IMR-90 (cell line): ENCODE measurements at regions not wholly inside any gene's neighbourhood (a gene's known extent, or its start where the extent isn't known, plus 50 kb on each side); places are given as distances from the start of the nearest gene placed in this dataset.

ENCODE experiments used
- ATAC-seq: fragments of 200-7000 bp; cut with Tn5 transposase; 2 replicates; pipeline ENCODE4 v1.9.1; 2020; ENCODE audit warnings: low read depth, mild to moderate bottlenecking, moderate library complexity
- BruUV-seq: library from RNA; stranded (reverse); fragments of 400-500 nt; replicated peaks from 2 replicates; lab custom pipeline; 2021; lab: Mats Ljungman, UMichigan
- CTCF ChIA-PET: fragments of 300-600 bp; formaldehyde crosslinking; extraction: SDS; loops from one replicate; lab custom pipeline; 2021; ENCODE audit warnings: antibody characterized with exemption; lab: Yijun Ruan, JAX
- POLR2A ChIA-PET: fragments of 300-600 bp; sonication (Branson Sonifier 250); formaldehyde crosslinking; loops from one replicate; lab custom pipeline; 2022; ENCODE audit warnings: antibody characterized with exemption; ENCODE audit not compliant: unreplicated experiment; lab: Charles Lee
- DNase-seq: peaks from one replicate; pipeline ENCODE4 v3.0.0; 2013
- H2AFZ ChIP-seq: replicated peaks from 2 replicates; pipeline ENCODE3; 2013; ENCODE audit warnings: low read length, mild to moderate bottlenecking; ENCODE audit not compliant: poor library complexity
- H2AK5ac ChIP-seq: 2 replicates; pipeline ENCODE4 v1.6.1; 2013; ENCODE audit warnings: low read depth, low read length, inconsistent platforms
- H2AK9ac ChIP-seq: replicated peaks from 2 replicates; pipeline ENCODE3; 2013; ENCODE audit warnings: mild to moderate bottlenecking, low read depth, low read length, moderate library complexity; ENCODE audit not compliant: poor library complexity
- H2BK120ac ChIP-seq: 2 replicates; pipeline ENCODE4 v1.6.1; 2013; ENCODE audit warnings: low read depth, low read length, inconsistent platforms
- H2BK15ac ChIP-seq: 3 replicates; pipeline ENCODE4 v1.6.1; 2013; ENCODE audit warnings: low read depth, low read length, inconsistent platforms
- H2BK20ac ChIP-seq: 2 replicates; pipeline ENCODE4 v1.6.1; 2013; ENCODE audit warnings: low read depth, mild to moderate bottlenecking, inconsistent platforms, low read length, moderate library complexity
- H2BK5ac ChIP-seq: 2 replicates; pipeline ENCODE4 v1.6.1; 2013; ENCODE audit warnings: mild to moderate bottlenecking, low read depth, low read length, inconsistent platforms; ENCODE audit not compliant: poor library complexity, severe bottlenecking
- H3K14ac ChIP-seq: replicated peaks from 2 replicates; pipeline ENCODE4 v1.6.1; 2013; ENCODE audit warnings: low read depth, low read length, inconsistent platforms
- H3K18ac ChIP-seq: 2 replicates; pipeline ENCODE4 v1.6.1; 2013; ENCODE audit warnings: low read depth, low read length, control low read depth
- H3K23ac ChIP-seq: 2 replicates; pipeline ENCODE4 v1.6.1; 2013; ENCODE audit warnings: low read depth, low read length, inconsistent platforms
- H3K27ac ChIP-seq: 2 replicates; pipeline ENCODE4 v1.5.1; 2013; ENCODE audit warnings: mild to moderate bottlenecking, control low read depth, low read length; ENCODE audit not compliant: insufficient read depth
- H3K27me3 ChIP-seq: 2 replicates; pipeline ENCODE4 v1.6.1; 2013; ENCODE audit warnings: low read length; ENCODE audit not compliant: control insufficient read depth, insufficient read depth
- H3K36me3 ChIP-seq: 2 replicates; pipeline ENCODE4 v1.6.1; 2013; ENCODE audit warnings: low read length, mixed read lengths; ENCODE audit not compliant: control insufficient read depth, insufficient read depth
- H3K4ac ChIP-seq: 2 replicates; pipeline ENCODE4 v1.6.1; 2013; ENCODE audit warnings: low read depth, low read length, inconsistent platforms
- H3K4me1 ChIP-seq: 2 replicates; pipeline ENCODE4 v1.6.1; 2013; ENCODE audit warnings: low read length, mixed read lengths; ENCODE audit not compliant: control insufficient read depth, insufficient read depth
- H3K4me2 ChIP-seq: 2 replicates; pipeline ENCODE4 v1.6.1; 2013; ENCODE audit warnings: low read depth, mild to moderate bottlenecking, control low read depth, low read length, moderate library complexity
- H3K4me3 ChIP-seq: 2 replicates; pipeline ENCODE4 v1.5.1; 2013; ENCODE audit warnings: low read depth, mild to moderate bottlenecking, control low read depth, low read length, moderate library complexity; ENCODE audit not compliant: insufficient read depth
- H3K56ac ChIP-seq: 2 replicates; pipeline ENCODE4 v1.6.1; 2013; ENCODE audit warnings: low read length, inconsistent platforms; ENCODE audit not compliant: insufficient read depth; ENCODE audit errors: extremely low read depth
- H3K79me1 ChIP-seq, 2 experiments: 2 replicates each; pipeline ENCODE4 v1.6.1; 2013; ENCODE audit warnings: low read length in 2 of 2, inconsistent platforms in 1 of 2, low read depth in 1 of 2
- H3K9ac ChIP-seq: 2 replicates; pipeline ENCODE4 v1.6.1; 2013; ENCODE audit warnings: low read depth, low read length, control low read depth
- H3K9me1 ChIP-seq: 2 replicates; pipeline ENCODE4 v1.6.1; 2013; ENCODE audit warnings: low read length, inconsistent platforms; ENCODE audit not compliant: insufficient read depth
- H3K9me3 ChIP-seq: 2 replicates; pipeline ENCODE4 v1.6.1; 2013; ENCODE audit warnings: low read length; ENCODE audit not compliant: control insufficient read depth, insufficient read depth
- H4K20me1 ChIP-seq: 2 replicates; pipeline ENCODE4 v1.6.1; 2013; ENCODE audit warnings: low read length, inconsistent platforms; ENCODE audit not compliant: insufficient read depth
- H4K5ac ChIP-seq: 2 replicates; pipeline ENCODE4 v1.6.1; 2013; ENCODE audit warnings: mild to moderate bottlenecking, low read depth, low read length, control low read depth
- H4K8ac ChIP-seq, 2 experiments: 2 replicates each; pipeline ENCODE4 v1.6.1; 2013; ENCODE audit warnings: low read depth in 2 of 2, low read length in 2 of 2, control low read depth in 1 of 2, inconsistent platforms in 1 of 2
- H4K91ac ChIP-seq: 2 replicates; pipeline ENCODE4 v1.6.1; 2013; ENCODE audit warnings: low read depth, low read length, inconsistent platforms; ENCODE audit not compliant: insufficient read depth
- BHLHE40 ChIP-seq: fragments of 150-350 bp; IDR thresholded peaks from 2 replicates; pipeline ENCODE4 v1.6.1; 2016; ENCODE audit warnings: mild to moderate bottlenecking, low read depth, low read length
- CEBPB ChIP-seq: IDR thresholded peaks from 2 replicates; pipeline ENCODE4 v1.6.1; 2012; ENCODE audit warnings: low read depth, low read length, improper control_type of control experiment
- FOS ChIP-seq: fragments of 150-350 bp; IDR thresholded peaks from 2 replicates; pipeline ENCODE4 v1.6.1; 2016; ENCODE audit warnings: low read depth, low read length
- MAFK ChIP-seq: IDR thresholded peaks from 2 replicates; pipeline ENCODE4 v1.6.1; 2012; ENCODE audit warnings: low read depth, low read length, improper control_type of control experiment
- MAZ ChIP-seq: IDR thresholded peaks from 2 replicates; pipeline ENCODE4 v1.6.1; 2012; ENCODE audit warnings: low read depth, mild to moderate bottlenecking, low read length, improper control_type of control experiment, moderate library complexity, borderline replicate concordance
- MXI1 ChIP-seq: IDR thresholded peaks from 2 replicates; pipeline ENCODE4 v1.6.1; 2012; ENCODE audit warnings: low read depth, mild to moderate bottlenecking, low read length, moderate library complexity, borderline replicate concordance
- NFE2L2 ChIP-seq: fragments of 150-350 bp; IDR thresholded peaks from 2 replicates; pipeline ENCODE4 v1.6.1; 2016; ENCODE audit warnings: low read depth, mild to moderate bottlenecking, low read length
- POLR2A ChIP-seq: IDR thresholded peaks from 2 replicates; pipeline ENCODE4 v1.6.1; 2012; ENCODE audit warnings: mild to moderate bottlenecking, low read depth, low read length
- RAD21 ChIP-seq: IDR thresholded peaks from 2 replicates; pipeline ENCODE4 v1.6.1; 2012; ENCODE audit warnings: low read length, improper control_type of control experiment
- RCOR1 ChIP-seq: IDR thresholded peaks from 2 replicates; pipeline ENCODE4 v1.6.1; 2012; ENCODE audit warnings: mild to moderate bottlenecking, low read length, improper control_type of control experiment; ENCODE audit not compliant: insufficient replicate concordance
- RFX5 ChIP-seq: IDR thresholded peaks from 2 replicates; pipeline ENCODE4 v1.8.0; 2012; ENCODE audit warnings: low read depth, mild to moderate bottlenecking, low read length, moderate library complexity
- SMC3 ChIP-seq: fragments of 150-350 bp; IDR thresholded peaks from 2 replicates; pipeline ENCODE4 v1.6.1; 2016; ENCODE audit warnings: low read depth, mild to moderate bottlenecking, antibody characterized with exemption, low read length, moderate library complexity
- WGBS, 2 experiments: methylation state at CpG; one replicate each; pipeline versions ENCODE4 v1.1.5 to v1.1.7; 2013; ENCODE audit warnings: missing lambda C conversion rate in 2 of 2; ENCODE audit not compliant: insufficient read length in 1 of 2; ENCODE audit errors: extremely low coverage in 2 of 2; 5-methylcytosine and 5-hydroxymethylcytosine counted together
- dilution Hi-C: fragments of 300-500 bp; cut with HindIII; formaldehyde crosslinking; loops from one replicate; pipeline ENCODE4 v1.14.3; 2018; ENCODE audit warnings: low sequenced_read_pairs; ENCODE audit not compliant: unreplicated experiment
- in situ Hi-C: fragments of 300-500 bp; cut with MboI; formaldehyde crosslinking; loops from 3 replicates; pipeline ENCODE4 v1.14.3; 2019; ENCODE audit warnings: low sequenced_read_pairs, inconsistent platforms, mixed read lengths
- intact Hi-C: fragments of 100-400 bp; cut with micrococcal nuclease; formaldehyde crosslinking; loops from 2 replicates; pipeline ENCODE4 v1.10.0; 2022
- TF ChIP-seq, protein P1 (sequence below): fragments of 150-350 bp; IDR thresholded peaks from 2 replicates; pipeline ENCODE4 v1.6.1; 2017; ENCODE audit warnings: mild to moderate bottlenecking, antibody characterized with exemption, low read length, low read depth
- TF ChIP-seq, protein P2 (sequence below): conservative IDR thresholded peaks from 2 replicates; pipeline ENCODE4 v1.5.1; 2012; ENCODE audit warnings: mild to moderate bottlenecking, low read depth, low read length, improper control_type of control experiment

DNA sequence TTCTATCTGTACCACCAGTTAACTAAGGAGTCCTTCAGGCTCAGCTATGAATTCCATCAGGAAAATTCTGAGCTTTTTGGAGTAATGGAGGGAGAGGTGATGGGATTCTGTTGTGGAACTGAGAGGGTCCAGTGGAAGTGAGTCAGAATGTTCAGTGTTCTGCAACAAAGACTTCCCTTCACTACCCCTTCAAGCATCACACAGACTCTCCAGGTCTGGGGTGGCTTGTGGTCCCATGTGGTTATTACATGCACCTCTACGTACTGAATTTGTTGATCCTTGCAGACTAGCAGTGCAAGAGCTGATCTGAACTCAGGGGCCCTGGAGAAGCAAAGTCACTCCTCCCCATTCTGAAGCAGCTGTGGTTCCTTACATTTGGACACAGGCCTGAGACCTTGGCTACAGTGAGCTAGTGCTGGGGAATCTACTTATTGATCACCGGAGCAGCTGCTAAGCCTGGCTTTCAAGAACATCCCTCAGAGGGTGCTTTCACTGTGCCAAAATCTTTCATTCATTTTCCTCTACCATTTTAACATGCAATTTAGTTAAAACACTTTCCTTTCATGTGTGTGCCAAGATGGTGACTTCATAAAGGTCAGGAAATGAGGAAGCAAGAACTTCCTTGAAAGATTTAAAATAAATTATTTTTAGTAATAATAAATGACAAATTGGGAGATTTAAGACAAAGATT lies 75.0 kb upstream of the TNC start (continued):
- no peak for TF ChIP-seq MAFK

DNA sequence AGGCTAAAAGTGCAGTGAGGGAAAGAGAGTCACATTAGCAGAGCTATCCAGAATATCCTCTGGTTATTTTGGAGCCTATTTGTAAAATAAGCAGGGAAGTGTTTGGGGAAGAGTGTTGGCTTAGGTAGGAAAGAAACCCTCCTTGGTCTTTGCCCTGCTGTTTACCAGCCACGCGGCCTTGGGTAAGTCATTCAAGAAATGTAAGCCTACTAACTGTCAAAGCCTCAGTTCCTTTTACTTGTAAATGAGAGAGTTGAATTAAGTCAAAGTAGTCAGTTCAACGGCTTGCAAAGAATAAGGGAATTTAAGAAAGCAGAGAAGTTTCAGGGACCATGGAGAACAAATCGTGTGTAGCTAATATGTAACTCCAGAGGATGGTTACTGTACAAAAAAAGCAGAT lies 75.8 kb upstream of the TNC start:
- H3K4me1 ChIP-seq, result peaks cover 3% of the 10 kb centered on the region; the same call in 1 of the 2 replicates
- POLR2A ChIA-PET, result no interaction called here
- H3K9me1 ChIP-seq, result no peaks in the 10 kb centered on the region
- no peak overlapping the region for H2BK5ac ChIP-seq
- no peak overlapping the region for H3K56ac ChIP-seq
- H3K9me3 ChIP-seq, result peaks cover 5% of the 10 kb centered on the region
- H3K9ac ChIP-seq, result no peak overlapping the region
- H3K18ac ChIP-seq, result no peak overlapping the region
- no TSS peak for BruUV-seq
- ATAC-seq (no peak), DNase-seq (no peak)
- no peak overlapping the region for H3K4ac ChIP-seq
- in situ Hi-C loops, result no loop called here
- no peak overlapping the region for H3K4me3 ChIP-seq
- no peak overlapping the region for H3K4me2 ChIP-seq
- H3K27me3 ChIP-seq, result no peaks in the 10 kb centered on the region
- H3K36me3 ChIP-seq, result no peaks in the 10 kb centered on the region
- intact Hi-C loops, result no loop called here
- H4K20me1 ChIP-seq, result no peaks in the 10 kb centered on the region
- no peak overlapping the region for H3K27ac ChIP-seq
- dilution Hi-C loops, result no loop called here
- H2AFZ ChIP-seq, result no peak overlapping the region
- no peak overlapping the region for H4K8ac ChIP-seq
- no peak overlapping the region for H2BK120ac ChIP-seq
- H4K91ac ChIP-seq, result no peak overlapping the region
- H3K23ac ChIP-seq, result no peak overlapping the region
- no CpG with 5 or more reads among the region's 4 CpGs for WGBS, 2 experiments
- no peak overlapping the region for H2AK9ac ChIP-seq
- CTCF ChIA-PET, result interaction anchor here (0.7 kb wide), 1 partner anchor 9 kb away, joined by 3 read pairs; no protein-coding TSS in a partner anchor
- no peaks in the 10 kb centered on the region for H3K79me1 ChIP-seq
- H2BK20ac ChIP-seq, result peak overlapping the region; percentile 51; the same call in 1 of the 2 replicates
- H2AK5ac ChIP-seq, result no peak overlapping the region
- H4K5ac ChIP-seq, result no peak overlapping the region
- no peak overlapping the region for H3K14ac ChIP-seq
- 0 out of 3 replicates have a peak overlapping the region, but pooled peaks have one; percentile 20 for H2BK15ac ChIP-seq
- TF ChIP-seq RFX5 (no peak), SMC3 (no peak), RAD21 (no peak), MXI1 (no peak), BHLHE40 (no peak), MAZ (no peak), RCOR1 (no peak), POLR2A (no peak), NFE2L2 (no peak), CEBPB (no peak), FOS (no peak)
- TF ChIP-seq, protein P1, sequence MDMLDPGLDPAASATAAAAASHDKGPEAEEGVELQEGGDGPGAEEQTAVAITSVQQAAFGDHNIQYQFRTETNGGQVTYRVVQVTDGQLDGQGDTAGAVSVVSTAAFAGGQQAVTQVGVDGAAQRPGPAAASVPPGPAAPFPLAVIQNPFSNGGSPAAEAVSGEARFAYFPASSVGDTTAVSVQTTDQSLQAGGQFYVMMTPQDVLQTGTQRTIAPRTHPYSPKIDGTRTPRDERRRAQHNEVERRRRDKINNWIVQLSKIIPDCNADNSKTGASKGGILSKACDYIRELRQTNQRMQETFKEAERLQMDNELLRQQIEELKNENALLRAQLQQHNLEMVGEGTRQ, result no peak
- TF ChIP-seq, protein P2, sequence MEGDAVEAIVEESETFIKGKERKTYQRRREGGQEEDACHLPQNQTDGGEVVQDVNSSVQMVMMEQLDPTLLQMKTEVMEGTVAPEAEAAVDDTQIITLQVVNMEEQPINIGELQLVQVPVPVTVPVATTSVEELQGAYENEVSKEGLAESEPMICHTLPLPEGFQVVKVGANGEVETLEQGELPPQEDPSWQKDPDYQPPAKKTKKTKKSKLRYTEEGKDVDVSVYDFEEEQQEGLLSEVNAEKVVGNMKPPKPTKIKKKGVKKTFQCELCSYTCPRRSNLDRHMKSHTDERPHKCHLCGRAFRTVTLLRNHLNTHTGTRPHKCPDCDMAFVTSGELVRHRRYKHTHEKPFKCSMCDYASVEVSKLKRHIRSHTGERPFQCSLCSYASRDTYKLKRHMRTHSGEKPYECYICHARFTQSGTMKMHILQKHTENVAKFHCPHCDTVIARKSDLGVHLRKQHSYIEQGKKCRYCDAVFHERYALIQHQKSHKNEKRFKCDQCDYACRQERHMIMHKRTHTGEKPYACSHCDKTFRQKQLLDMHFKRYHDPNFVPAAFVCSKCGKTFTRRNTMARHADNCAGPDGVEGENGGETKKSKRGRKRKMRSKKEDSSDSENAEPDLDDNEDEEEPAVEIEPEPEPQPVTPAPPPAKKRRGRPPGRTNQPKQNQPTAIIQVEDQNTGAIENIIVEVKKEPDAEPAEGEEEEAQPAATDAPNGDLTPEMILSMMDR, result no peak
